GM18870 (cell line): ENCODE measurements at regions not wholly inside any gene's neighbourhood (a gene's known extent, or its start where the extent isn't known, plus 50 kb on each side); places are given as distances from the start of the nearest gene placed in this dataset.
"Not testable (repeated sequence)": the region's sequence is repeated elsewhere in the genome, so short reads cannot be mapped to it uniquely, and the experiment has no call there.

ENCODE experiments used
- ATAC-seq: cut with Tn5 transposase; IDR thresholded peaks from one replicate; pipeline ENCODE4 v1.9.1; 2021; ENCODE audit warnings: moderate library complexity; ENCODE audit not compliant: unreplicated experiment

DNA sequence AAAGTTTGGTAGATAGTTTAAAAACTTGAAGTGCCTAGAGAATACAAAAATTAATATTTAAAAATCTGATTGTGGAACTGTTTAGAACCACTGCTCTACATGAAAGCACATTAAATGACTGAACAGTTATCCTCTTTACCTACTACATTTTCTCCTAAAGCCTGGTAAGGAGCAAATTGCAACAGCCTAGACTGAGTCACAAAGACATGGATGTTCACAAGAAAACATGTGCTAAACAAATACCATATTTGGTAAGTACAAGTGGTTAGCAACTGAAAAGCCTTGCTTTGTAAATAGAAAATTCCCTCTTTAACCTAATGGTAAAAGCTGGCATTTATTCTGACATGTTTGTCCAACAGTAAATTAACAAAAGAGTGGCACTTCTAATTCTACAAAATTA, 203.1 kb downstream of the FBXO8 start:
- no peak for ATAC-seq

DNA sequence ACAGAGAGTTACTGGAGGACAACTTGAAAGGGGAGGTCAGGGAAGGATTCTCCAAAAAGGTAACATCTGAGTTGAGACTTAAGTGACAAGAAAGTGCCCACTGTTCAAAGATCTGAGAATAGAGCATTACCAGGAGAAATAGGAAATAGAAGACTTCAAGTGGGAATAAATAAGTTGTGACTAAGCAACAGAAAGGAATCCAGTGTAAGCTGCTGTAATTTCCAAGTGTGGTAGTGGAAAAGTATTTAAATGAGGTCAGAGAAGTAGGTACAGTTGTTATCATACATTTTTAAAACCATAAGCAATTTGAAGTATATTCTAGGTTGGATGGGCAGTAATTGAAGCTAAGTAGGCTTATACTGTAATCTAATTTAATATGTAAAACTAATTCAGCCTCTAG, 211.9 kb downstream of the FBXO8 start:
- ATAC-seq = no peak

DNA sequence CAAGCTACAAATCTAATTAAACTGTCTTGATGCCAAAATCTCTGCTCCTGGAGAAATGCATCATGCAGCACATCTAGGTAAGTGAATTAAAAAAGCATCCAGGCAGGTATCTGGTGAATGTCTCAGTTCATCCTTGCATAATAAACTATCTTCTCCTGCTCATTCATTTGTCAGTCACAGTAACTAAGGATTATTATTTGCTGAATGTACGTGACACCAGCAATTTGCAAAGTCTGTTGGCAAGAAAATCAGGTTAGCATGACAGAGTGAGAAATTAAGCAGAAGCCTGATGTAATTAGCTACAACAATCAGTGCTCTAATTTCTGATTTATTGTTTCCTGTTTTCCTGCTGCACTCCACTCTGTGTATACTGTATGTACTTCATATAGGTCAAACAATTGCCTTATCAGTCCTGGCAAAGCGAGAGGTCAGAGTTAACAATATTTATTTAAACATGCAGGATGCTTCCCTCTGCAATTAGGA, 213.6 kb downstream of the FBXO8 start:
- no peak for ATAC-seq

DNA sequence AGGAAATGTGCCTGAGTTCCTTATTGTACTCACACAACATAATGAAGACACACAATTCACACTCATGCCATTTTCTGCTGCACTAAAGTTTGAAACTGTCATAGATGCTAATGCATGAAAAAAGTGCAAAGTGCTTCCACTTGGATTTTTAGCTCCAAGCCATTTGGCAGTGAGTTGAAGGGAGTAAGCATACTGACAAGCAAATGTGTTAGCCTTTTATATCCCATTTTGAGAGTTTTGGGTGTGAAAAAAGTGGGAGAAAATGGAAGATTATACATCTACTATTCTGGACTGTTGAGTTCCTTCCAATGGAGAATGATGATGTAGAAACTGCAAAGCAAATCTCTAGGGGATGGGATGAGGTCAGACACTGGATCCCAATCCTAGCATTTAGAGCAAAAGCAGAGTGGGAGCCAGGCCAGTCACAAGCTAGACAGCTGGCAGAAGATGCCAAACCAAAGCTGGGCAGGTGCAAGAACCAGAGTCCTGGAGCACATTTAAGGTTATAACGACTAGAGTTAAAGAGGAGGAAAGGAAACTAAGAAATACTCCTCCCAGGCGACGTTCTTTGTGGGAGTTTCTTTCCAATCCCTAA, 216.8 kb downstream of the FBXO8 start:
- ATAC-seq = no peak

DNA sequence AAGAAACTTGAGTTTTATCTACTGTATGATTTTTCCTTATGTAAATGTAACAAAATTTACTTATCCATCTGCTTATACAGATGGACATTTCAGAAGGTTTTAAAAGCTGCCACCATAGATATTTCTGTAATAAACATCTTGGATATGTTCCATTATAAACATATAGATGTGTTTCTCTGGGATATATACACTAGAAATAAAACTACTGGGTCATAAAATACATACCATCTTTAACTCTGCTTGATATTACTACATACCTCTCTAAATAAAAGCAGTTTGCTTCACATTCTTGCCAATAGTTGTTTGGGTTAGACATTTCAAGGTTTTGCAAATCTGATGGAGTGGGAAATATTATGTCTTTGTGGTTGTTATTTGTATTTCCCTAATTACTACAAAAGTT, 220.6 kb downstream of the FBXO8 start:
- no peak for ATAC-seq

DNA sequence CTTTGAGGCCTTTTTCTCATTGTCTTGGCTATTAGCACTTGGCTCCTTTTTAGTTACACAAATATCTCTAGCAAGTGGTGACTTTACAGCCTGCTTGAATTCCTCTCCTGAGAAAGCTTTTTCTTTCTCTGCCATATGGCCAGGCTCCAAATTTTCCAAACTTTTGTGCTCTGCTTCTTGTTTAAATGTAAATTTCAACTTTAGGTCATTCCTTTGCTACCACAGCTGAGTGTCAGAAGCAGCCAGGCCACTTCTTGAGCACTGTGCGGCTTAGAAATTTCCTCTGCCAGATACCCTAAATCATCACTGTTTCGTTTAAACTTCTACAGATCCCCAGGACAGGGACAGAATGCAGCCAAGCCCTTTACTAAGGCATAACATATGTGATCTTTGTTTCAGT, 222.4 kb downstream of the FBXO8 start:
- ATAC-seq = no peak

DNA sequence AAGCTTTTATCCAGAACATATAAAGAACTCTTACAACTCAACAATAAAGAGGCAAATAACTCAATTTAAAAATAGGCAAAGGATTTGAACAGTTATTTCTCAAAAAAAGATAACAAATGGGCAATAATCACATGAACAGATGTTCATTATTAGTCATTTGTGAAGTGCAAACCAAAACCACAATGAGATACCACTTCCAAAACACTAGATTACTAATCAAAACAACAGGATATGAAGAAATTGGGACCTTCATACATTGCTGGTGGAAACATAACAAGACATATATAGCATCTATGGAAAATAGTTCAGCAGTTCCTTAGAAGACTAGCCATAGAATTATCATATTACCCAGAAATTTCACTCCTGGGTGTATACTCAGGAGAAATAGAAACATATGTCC, 224.6 kb downstream of the FBXO8 start:
- peak; percentile 37 for ATAC-seq

DNA sequence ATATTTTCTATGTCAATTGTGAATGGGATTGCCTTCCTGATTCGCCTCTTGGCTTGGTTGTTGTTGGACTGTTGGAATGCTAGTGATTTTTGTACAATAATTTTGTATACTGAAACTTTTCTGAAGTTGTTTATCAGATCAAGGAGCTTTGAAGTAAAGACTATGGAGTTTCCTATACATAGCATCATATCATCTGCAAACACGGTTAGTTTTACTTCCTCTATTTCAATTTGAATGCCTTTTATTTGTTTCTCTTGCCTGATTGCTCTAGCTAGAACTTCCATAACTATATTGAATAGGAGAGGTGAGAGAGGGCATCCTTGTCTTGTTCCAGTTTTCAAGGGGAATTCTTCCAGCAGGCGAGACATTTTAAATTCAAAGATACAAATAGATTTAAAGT, 226.5 kb downstream of the FBXO8 start:
- no peak for ATAC-seq

DNA sequence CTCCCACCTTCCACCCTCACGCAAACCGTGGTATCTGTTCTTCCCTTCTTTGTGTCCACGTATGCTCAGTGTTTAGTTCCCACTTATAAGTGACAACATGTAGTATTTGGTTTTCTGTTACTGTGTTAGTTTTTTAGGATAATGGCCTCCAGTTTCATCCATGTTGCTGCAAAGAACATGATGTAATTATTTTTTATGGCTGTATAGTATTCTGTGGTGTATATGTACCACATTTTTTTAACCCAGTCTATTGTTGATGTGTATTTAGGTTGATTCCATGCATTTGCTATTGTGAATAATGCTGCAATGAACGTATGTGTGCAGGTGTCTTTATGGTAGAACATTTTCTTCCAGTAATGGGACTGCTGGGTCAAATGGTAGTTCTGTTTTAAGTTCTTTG, 228.1 kb downstream of the FBXO8 start:
- ATAC-seq = no peak

DNA sequence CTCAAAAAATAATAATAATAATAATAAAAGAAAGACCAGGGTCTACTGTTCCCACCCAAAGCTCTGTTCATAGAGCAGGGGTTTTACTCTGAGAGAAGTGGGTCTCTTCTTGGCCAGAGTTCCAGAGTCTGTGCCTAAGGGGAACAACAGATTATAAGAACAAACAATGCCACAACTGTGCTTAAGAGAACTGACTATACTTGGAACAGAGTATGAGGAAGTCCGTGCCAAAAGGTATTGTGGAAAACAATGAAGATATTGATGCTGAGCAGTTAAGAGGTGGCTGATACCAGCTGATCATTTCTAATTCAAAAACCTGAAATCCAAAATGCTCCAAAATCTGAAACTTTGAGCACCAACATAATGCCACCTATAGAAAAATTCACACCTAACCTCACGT, 229.6 kb downstream of the FBXO8 start:
- ATAC-seq = no peak

DNA sequence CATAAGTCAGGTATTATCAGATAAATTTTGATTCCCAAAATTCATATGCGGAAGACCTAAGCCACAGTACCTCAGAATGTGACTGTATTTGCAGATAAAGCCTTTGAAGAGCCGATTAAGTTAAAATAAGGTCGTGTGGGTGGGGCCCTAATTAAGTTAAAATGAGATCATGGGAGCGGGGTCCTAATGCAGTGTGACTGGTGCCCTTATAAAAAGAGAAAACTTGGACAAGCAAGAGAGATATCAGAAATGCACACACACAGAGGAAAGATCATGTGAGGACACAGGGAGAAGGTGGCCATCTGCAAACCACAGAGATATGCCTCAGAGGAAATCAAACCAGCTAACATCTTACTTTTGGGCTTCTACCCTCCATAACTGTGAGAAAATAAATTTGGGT, 236.1 kb downstream of the FBXO8 start:
- no peak for ATAC-seq

DNA sequence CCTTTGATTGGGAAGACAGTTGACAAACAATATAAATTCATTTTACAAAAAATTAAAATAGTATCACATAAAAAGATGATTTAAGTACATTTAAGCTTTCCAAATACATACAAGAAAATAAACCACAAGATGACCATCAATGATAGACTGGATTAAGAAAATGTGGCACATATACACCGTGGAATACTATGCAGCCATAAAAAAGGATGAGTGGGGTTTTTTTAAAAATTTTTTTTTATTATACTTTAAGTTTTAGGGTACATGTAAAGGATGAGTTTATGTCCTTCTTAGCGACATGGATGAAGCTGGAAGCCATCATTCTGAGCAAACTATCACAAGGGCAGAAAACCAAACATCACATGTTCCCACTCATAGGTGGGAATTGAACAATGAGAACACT, 237.6 kb downstream of the FBXO8 start:
- not testable (repeated sequence) for ATAC-seq

DNA sequence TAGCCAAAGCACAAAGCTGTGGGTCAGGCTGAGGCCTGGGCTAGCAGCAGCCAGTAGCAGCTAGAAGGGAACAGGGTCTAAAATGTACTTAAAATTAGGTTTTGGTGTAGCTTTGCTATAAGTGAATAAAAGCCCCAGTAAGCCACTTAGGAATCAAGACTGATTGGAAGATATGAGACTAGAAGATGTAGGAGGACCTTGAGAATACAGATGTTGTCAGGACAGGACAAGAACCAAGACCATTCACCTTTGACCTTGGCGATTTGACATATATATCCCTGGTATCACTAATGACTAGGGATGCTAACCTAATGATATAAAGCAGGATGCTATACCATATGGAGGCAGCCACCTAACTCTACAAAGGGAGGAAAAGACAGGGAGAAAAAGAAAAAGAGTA, 238.1 kb downstream of the FBXO8 start:
- ATAC-seq = no peak

DNA sequence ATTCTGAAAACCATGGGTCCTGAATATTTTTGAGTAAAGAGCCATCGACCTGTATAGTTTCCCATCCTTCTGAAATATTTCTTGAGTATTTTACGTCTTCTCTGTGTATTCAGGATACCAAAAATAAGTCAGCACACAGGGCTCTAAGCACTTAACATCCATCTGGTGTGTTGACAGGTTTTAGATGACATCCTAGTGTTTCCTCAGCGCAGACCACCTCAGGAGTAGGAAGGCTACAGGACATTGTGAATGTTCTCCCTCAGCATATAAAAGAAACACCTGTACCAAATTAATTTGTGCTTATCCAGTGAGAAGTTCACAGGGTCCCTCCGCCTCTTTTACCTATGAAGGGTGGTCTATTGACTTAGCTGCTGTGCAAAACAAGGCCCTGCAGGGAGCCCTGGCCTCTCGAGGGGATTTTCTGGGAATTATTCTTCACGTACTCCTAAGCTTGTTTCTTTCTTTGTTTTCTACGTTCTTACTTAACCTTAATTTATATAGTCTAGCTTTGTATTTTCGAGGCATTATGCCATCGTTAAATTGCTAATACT, 241.8 kb downstream of the FBXO8 start:
- no peak for ATAC-seq

DNA sequence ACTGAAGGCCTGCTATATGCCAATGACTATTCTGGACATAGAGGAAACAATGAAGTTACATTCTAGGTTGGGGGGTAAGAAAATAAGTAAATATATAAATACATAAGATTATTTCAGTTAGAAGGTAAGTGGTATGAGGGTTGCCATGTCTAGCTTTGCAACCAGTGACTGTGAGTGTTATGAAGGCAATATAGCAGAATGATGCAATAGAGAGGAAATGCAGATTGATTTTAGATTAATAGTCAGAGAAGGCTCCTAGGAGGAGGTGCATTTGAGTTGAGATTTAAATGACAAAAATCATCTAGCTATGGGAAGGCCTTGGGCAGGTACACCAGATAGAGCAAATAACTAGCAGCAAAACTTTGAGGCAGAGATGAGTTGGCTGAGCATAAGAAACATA, 243.2 kb downstream of the FBXO8 start:
- ATAC-seq = no peak

DNA sequence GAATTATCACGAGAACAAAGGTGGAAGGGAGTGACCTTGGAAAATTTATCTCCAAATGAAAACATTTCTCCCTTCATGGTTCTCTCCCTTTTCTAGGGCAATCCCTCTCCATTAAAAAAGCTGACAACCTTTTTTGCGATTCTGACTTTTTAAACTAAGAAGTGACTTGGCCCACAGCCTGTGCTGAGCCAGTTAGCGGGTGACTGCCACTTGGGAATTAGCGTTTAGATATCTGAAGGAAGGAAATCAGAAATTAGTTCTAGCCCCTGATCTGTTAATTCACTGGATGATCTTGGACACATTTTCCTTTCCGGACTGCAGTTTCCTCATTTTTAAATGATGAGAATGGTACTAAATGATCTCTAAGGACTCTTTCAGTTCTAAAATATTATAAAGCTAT, 245.0 kb downstream of the FBXO8 start:
- ATAC-seq = no peak

DNA sequence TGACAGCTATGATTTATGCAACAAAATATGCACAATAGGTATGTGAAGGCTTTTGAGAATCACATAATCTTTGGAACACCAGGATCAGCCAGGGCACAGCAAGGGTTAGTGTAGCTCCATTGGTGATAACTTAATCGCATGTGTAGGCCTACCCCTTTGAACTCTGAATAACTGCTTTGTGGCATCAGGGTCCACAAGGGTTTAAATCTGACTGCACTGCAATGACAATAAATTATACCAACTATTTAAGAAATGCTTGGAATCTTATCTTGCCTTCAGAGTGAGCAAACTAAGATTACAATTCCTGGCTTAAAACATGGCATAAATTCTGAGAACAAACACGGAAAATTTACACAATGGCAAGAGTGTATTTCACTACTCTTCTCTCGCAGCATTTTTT, 245.8 kb downstream of the FBXO8 start:
- no peak for ATAC-seq

DNA sequence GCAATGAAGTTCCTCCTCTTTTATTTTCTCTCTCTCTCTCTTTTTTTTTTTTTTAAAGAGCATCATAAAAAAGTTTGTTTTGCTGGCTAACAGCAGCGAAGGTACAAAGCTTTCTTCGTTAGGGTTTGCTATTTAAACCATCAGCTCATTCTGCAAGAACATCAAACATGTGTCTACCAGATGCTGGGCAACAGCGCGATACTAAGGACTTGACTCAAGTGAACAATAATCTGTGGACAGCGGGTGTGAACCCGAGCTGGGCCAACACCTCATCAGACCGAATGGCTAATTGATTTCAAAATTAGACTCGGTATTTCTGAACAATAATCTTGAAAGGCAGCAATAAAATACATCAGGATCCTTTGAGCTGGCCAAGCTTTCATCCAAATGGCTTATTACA, 246.4 kb downstream of the FBXO8 start:
- no peak for ATAC-seq

DNA sequence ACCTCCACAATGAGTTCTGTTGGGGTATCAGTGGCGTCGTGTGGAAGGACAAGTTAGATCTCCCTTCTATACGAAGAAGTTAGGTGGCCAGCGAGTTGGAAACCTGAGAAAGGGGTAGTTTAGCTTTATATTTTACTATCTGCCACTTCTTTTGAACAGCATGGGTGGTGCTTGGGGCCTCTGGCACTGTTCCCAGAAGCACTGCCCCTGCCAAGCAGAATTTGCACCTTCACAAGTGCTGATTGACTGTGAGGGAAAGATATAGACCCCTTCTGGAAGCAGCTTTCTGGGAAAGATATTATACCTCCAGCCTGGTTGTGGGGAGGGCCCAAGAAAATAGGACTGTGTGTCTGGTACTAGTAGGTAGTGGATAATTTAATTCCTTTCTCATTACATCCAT, 246.9 kb downstream of the FBXO8 start:
- ATAC-seq = no peak

DNA sequence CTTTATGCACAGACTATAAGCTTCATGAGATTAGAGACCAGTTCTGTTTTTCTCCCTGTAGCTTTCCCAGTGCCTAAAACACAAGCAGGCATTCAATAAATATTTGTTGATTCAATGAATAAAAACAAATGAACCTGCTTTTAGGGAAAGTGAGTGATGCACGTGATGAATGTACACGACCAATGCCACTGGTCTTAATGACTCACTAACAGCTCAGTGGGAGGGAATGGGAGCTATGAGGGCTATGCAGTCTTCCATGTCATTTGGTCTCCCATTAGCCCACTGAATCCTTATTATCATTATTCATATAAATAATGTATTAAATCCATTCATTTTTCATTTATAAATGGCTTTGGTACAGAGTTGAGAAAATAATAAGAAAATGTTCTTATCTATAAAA, 247.4 kb downstream of the FBXO8 start:
- no peak for ATAC-seq

DNA sequence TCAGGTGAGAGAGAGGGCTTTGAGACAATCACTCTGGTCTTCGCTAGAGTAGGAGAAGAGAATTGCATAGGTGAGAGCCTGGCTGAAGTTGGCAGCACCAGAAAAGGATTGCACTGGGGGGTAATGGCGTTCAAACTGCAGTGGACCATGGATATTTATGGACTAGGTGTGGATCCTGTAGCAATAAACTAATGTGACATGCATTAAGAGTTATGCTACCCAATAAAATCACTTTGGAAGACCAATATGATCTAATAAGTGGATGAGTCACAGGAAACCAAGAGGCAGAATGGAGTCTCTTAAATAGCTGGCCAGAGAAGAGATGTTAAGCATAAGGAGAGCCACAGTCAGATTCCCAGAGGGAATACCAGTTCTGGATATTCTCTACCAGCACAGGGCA, 259.8 kb downstream of the FBXO8 start:
- ATAC-seq = no peak

DNA sequence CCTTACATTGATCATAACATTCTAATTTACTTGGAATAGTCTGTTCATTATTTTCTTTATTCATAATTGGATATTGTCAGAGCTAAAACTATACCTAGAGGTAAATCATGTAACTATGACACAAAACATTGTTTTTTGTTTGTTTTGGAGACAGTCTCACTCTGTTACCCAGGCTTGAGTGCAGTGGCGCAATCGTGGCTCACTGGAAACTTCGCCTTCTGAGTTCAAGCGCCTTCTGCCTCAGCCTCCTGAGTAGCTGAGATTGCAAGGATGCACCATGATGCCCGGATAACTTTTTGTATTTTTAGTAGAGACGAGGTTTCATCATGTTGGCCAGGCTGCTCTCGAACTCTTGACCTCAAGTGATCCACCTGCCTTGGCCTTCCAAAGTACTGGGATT, 265.2 kb downstream of the FBXO8 start:
- no peak for ATAC-seq

DNA sequence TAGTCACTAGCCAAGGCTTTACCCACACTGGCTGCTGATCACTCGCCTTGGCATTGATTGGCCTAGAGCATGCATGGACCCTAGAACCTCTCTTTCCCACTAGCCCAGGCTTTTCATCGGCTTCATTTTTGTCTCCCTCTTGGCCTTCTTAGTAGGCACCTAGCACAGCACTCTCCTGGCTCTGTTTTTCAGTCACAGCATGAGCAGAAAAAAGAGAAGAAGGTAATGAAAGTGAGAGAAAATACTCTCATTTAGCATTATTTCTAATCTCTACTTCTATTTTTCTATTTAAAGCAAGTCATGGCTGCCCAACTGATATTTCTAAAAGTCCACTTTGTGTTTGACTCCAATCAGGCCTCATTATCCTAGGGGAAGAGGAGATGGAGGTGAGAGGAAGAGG, 267.2 kb downstream of the FBXO8 start:
- no peak for ATAC-seq
